OCI-M2 (cell line): ENCODE measurements at regions not wholly inside any gene's neighbourhood (a gene's known extent, or its start where the extent isn't known, plus 50 kb on each side); places are given as distances from the start of the nearest gene placed in this dataset.

Experiments used
- DNase-seq: peaks from one replicate; lab custom pipeline; 2025; ENCODE audit not compliant: unreplicated experiment; lab: John Stamatoyannopoulos, UW

DNA sequence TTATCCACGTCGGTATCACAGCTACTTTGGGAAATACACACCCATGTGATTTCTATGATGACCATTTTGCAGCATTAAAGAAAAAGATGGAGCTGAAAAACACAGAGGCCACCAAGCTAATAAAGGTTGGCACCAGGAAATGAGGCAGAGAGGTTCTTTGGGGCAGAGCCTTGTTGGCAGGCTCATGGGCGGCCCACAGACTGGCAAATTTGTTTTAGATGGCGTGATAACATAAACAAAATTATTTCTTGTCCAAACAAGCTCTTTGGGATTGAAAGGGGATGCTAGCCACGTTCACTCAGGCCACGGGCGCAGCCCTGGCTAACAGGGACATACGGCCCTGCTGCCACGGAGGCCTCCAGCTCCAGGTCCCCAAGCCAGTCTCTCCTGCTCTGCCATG is 135.9 kb upstream of the ZMIZ1 start:
- no peak for DNase-seq

DNA sequence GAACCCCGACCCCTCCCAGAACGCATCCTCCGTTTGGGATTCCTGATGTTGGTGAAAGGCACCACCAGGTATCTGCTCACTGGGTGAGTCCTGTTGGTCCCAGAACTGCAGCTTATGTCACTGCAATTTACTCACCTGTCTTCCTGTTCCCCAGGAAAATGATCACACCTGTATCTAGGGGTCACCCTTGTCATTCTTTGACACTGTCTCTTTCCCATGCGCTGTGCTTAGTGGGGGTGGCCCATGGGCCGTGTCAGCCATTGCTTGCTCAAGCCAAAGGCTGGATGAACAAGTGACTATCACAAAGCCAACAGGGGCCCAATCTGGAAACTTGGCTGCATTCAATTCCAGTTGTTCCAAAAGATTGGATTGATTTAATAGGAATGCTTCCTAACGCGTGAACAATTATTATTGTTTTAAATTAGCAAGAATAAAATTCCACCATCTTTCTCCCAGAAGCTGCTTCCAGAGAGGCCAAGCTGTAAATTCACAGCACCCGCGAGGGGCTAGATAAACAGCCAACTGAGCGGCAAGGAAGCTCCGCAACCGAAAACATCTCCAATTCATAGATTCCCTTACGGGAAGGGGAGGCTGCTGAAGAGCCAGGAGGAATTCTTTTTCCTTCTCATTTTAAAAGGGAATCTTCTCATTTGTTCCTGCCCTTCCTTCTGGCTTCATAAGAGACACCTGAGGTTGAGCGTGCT is 134.8 kb upstream of the ZMIZ1 start:
- no peak for DNase-seq

DNA sequence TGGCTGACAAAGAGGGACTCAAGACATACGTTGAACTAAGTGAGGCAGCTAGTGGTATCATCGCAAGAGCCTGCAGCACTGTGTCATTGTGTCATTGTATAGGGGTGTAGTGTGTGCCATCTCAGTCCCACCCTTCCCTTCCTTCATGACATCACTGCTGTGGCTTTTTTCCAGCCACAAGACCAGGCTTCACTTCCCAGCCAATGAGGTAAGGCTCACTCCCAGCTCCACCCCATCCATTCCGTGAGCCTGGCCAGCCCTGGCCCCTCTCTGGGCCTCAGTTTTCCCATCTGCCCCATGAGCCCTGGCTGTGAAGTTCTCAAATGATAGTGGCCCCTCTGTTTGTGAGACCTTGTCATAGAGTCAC is 134.3 kb upstream of the ZMIZ1 start:
- DNase-seq = no peak

DNA sequence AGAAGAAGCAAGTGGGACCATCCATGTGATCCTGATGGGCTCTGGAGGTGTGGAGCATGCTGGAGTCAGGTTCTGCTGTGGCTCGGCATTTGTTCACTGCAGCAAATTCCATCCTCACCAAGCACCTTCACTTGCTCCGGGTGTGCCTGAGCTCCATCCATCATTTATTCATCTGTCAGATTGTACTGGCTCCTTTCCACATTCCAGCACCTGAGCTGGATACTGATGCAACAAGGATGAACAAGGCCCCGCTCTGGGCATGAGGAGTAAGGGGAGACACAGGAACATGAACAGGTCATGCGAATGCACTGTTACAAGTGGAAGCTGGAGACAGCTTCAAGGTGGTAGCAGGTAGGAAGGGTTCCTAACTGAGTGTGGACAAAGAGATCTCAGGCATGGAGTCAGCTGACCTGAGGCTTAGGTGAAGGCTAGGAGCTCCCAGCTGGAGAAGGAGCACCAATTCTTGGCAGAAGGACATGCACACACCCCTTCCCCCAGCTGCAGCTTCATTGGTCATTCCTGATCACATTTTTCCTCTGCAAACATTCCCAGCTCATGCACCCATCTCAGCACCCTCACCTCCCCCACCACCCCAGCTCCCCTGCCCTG is 133.7 kb upstream of the ZMIZ1 start:
- no peak for DNase-seq

DNA sequence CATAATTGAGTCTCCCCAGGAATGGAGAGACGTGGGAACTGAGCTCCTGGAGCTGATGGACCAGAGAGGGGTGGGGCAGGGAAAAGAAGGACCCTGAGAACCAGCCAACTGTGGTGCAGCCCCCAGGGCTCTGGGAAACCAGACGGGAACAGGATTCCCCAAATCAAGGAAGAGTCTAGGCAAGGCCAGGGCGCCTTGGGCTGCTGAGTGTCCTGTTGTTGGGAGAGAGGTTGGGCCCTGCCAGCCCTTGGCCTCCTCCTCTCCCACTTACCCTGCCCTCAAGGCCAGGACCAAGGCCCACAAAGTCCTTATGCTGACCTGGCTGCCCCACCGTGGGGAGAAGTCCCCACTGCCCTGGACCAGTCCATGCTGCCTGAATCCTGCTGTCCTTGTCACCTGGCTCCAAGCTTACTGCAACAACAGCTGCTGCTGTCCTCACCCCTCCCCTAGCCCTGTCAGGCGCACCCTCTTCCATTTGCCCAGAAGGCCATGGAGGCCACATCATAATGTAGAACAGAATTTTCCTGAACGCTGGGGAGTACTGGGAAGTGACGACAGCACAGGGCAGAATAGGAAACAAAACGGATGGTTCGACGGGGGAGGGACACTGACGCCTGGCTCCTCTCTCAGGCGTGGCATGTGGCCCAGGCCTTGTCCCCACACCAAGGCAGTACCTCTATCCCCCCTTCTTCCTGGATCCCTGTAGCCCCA is 132.9 kb upstream of the ZMIZ1 start:
- no peak for DNase-seq

DNA sequence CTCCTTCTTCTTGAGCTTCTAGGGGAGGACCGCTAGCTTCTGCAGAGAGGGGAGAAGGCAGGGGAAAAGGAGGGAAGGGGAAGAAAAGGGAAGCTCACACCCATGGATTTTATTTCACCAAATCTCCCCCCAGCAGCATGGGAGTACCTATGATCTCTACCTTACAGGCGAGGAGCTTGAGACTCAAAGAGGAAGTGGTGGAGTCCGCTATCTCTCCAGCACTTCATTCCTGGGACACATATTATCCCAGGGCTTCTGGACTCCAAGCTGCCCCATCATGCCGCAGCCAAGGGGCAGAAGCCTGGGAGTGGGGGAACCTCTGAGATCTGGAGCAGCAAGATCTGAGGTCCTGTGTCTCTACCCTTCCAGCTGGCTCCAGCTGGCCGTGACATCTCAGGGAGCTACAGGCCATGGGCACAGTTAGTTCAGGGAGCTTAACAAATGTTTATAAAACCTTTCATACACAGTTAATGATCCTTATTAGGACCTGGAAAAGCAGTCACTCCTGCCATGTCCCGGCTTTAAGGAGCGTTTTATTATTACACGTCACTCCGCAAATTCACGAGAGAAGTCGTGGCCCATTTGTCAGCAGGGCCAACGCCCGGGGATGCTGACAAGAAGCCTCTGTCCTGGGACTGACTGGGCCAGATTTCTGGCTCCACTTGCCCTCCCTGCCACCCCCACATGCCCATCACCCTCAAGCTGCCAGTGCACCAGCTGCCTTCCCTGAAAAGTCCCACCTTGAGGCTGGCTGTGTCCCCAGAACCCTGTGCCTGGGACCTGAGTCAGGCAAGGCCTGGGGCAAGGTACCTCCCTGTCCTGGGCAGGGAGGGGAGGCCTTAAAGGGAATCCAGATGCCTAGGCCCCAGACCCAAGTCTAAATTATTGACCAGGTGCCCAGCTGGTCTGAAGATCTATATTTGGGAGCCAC is 132.1 kb upstream of the ZMIZ1 start:
- DNase-seq = no peak

DNA sequence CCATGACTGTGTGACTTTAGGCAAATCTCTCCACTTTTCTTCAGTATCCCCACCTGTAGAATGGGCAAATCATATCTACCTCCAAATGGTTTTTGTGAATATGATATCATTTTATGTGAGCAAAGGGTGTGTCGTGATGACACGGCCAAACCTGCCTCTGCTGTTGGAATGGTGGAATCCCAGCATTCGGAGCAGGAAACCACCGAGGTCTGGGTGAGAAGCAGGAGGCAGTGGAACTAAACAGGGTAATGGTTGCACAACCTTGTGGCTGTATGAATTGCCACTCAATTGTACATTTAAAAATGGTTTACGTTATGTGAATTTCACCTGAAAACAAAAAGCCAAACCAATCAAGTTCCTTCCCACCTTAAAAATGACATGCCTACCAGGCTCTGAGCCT is 131.4 kb upstream of the ZMIZ1 start:
- no peak for DNase-seq

DNA sequence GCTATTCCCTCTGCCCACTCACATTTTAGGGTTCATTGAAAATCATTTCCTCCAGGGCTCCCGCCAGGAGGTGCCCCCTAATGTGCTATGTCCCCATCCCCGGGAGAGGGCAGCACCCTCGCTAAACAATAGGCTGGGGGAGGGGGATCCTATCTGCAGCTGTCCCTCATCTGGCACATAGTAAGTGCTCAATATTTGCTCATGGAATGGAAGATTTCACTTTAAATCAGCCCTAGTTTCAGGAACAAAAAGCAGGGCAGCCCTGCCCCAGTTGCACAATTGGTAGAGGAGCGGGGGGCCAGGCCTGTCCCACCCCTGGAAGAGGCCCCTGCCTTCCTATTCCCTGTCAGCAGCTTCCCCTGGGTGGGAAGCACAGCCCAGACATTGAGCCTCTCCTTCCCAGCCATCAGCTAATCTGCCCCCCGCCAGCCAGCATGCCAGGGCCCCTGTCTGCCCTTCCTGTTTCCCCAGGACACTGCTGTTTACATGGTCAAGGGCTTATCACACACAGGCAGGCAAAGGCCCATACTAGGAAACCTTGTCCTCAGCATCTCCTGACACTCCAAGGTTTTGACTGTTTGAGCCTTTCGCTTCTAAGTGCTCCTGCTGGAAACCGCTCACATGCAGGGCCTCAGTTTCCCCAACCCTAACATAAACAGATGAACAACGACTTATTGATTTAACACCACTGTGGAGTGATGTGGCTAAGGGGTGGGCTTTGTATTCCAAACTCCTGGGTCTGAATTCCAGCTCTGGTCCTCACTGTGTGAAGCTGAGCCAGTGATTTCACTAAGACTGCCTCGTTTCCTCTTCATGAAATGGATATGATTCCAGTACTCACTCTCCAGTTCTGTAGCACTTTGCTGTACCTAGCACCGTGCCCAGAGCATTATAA is 130.7 kb upstream of the ZMIZ1 start:
- DNase-seq = no peak

DNA sequence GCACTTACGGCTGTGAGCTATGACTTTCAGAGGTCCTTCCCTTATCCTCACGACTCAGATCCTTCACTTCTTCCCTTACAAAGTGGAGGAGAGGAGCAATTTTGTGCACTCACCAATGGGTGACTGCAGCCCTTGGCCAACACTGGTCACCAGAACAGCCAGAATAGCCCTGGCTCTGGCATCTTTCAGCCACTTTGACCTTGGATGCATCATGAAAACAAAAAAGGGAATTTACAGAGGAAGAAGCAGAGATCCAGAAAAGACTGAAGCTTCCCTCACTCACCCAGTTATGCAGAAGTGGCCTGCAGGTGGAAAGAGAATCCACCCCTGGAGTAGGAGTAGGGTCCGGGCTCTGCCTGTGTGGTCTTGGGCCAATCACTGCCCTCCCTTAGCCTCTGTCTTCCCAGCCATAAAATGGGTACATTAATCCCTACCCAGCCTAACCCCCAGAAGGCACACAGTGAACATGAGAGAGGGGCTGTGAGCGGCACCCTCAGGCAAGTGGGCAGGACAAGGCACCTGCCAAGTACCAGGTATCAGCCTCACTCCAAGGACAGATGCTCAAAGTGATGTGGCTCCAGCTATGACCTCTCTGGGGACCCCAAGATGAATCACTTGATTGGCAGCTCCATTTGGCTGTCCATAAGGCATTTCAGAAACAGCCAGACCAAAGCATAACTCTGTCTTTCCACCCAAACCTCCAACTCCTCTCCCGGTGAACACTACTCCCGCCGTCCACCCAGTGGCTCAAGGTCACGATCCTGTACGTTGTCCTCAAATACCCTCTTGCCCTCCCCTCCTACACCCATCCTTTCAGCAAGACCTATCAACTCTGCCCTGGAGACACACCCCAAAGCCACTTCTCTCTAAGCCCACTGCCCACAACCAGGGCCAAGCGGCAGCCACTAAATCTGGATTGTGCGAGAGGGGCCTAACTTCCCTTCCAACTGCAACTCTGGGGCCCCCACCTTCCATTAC is 129.8 kb upstream of the ZMIZ1 start:
- no peak for DNase-seq

DNA sequence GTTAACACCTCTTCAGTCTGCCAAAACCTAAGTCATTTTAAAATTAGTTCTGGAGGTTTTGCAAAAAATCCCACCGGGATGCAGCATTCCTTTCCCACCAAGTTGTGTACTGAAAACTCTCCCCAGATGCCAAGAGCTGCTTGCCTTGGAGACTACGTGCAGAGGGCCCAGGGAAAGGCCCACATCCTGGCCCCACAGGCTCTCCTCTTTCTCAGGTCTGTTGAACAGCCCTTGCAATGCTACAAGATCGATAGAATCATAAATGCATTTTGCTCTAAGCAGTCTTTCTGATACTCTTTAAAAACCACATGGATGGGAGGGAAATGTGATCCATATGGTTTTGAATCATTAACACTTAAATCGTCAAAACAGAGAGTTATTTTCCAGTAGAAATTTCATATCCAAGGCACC is 126.7 kb upstream of the ZMIZ1 start:
- DNase-seq = no peak

DNA sequence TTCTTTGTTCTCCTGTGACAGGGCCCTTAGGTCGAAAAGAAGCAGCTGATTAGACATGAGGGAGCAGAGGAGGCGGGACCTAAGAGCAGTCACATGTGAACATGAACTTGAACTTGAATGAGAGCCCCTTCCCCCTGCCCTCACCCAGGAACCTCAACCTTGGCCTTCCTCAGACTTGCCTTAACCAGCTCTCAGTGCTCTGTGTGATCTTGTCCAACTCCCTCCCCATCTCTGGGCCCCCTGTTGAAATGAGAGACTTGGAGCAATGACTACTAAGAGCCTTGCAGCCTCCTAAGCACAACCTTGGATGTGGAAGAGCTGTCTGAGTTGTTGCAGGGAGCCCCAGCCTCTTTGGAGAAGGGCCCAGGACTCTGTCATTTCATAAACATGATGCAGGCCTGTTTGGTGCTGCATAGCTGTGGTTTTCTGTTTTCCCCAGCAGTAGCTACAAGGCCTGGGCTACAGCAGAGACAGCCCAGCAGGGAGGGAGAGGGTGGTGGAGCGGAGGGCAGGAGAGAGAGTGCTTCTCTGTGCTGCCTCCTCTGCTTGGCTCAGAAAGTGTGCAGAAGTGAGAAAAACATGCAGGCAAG is 123.9 kb upstream of the ZMIZ1 start:
- DNase-seq = no peak

DNA sequence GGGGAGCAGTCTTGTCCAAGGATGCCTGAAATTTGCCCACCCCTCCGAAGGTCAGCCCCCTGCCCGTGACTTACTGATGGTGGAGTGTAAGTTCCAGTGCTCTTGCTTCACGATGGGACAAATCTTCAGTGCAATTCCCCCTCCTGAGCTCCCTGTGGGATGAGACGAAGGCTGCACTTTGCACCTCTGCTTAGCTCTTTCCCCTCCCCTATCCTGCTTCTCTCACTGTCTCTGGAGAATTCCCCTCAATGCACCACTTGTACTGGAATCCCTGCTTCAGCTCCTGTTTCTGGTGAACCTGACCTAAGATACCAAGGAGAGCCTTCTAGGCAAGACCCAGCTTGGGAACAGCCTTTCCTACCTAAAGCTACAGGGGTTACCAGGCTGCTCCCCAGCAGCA is 122.9 kb upstream of the ZMIZ1 start:
- DNase-seq = no peak

DNA sequence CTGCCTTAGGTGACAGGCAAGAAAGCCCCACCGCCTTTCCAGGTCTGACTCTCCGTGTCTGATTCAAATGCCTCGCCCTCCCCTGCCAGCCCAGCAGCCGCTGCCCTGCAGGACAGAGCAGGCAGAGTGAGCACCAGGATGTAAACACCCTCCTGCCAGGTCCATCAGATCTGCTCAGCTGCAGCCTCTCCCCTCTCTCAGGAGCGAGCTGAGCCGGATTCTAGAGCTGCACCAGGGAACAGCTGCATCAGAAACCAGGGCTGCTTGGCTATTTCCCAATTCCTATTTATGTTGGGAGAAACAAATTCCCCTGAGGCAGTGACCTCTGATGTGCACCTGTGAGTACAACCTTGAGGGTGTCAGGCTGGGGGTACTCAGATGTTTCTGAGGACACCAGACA is 121.5 kb upstream of the ZMIZ1 start:
- DNase-seq = no peak

DNA sequence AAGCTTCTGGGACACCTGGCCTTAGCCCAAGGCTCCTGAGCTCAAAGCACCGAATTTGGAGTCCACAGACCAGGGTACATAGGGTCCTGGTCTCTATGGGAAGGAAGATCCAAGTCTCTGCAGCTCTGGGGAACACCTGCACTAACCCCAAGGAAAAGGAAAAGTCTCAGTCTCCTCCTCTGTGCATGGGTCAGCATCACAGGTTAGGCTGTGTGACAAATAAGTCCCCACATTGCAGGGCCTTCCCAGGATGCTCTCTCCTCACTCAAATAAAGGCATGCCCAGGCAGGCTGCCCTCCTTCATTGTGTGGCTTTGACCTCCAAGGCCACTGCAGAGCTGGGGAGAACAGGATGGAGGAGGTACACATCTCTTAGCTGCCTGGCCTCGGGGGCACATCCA is 121.0 kb upstream of the ZMIZ1 start:
- DNase-seq = no peak

DNA sequence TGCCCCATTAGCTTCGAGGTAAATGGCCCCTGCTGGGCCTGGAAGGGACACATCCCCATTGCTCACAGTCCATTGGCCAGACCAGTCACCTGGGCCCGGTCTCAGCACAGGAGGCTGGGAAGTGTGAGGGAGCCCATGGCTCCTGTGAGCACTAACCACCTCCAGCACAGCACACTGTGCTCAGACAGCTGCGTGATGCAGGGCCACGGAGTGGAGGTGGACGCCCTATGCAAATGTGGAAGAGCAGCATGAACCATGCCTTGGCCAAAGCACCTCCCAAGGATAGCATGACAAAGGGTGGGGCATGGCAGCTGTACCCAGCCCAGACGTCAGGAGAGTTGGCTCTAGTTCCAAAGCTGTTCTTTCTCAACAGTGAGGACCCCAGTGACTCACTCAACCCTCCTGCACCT is 120.1 kb upstream of the ZMIZ1 start:
- DNase-seq = no peak

DNA sequence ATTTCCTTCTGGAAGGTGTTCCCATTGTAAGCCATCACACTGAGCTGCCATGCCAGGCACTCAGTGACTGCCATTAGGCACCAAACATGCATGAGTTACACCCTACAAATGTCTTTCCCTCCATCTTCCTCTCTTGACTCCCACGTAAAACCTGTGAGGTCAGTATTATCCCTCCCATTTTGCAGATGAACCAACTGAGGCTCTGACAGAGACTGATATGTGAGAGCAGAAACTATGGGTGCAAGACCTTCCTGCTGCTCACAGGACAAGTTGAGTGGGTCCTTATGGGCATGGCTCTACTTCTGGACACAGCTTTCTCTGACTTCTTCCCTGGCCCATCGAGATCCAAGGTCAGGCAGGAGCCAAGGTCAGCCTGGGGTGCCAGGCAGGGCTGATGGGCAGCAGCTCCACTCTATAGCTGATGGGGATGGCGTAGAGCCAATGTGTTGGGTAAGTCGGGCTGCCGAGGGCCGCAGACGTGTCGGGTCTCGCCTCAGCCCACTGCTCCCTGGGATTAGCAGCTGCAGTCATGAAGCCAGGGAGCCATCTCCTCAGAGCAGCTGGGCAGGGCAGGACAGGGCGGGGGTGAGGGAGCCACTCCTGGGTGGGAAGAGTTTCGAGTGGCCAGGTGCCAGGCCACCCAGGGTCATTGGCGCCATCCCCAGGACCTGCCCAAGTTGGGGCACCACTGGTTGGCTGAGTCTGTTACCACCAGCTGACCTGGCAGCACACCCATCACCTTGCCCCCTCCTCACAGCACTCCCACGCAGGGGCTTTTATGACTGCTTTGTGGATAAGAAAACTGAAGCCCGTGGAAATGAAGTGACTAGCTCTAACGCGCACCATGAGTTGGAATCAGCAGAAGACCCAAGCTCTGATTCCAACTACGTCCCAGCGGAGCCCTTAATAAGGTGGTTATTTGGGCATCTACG is 117.8 kb upstream of the ZMIZ1 start:
- no peak for DNase-seq

DNA sequence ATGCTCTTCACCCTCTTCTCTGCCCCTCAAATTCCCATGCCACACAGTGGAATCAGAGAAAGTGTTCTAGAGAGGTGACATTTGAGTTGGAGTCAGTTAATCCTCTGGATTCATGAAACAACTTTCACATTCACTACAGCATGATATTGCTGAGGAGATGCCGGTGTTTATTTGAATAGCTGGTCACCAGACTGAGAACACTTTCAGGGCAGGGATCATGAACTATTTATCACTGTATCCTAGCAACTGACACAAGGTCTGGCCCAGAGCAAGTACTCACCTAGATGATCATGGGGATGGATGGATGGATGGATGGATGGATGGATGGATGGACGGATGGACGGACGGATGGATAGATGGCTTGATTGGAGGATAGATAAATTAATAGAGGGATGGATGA is 116.7 kb upstream of the ZMIZ1 start:
- DNase-seq = no peak

DNA sequence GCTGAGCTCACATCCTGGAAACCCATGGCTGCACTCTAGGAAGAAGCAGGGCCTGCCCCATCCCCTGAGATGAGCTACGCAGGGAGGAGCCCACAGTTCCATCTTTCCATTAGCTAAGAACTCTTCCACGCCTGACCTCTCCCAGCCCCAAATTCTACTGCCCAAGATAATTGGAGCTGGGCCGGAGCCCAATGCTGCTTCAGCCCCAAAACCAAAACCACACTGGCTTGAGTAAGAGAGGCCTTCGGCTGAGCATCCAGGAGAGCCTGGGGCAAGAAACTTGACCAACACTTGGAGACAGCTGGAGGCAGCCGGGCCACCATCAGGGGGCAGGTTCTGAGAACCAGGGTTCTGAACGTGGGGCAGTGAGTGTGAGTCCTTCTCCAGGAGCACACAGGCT is 116.1 kb upstream of the ZMIZ1 start:
- DNase-seq = no peak
